ENCODE measurements at regions not wholly inside any gene's neighbourhood (a gene's known extent, or its start where the extent isn't known, plus 50 kb on each side); places are given as distances from the start of the nearest gene placed in this dataset.
"Not testable (repeated sequence)": the region's sequence is repeated elsewhere in the genome, so short reads cannot be mapped to it uniquely, and the experiment has no call there.

DNA sequence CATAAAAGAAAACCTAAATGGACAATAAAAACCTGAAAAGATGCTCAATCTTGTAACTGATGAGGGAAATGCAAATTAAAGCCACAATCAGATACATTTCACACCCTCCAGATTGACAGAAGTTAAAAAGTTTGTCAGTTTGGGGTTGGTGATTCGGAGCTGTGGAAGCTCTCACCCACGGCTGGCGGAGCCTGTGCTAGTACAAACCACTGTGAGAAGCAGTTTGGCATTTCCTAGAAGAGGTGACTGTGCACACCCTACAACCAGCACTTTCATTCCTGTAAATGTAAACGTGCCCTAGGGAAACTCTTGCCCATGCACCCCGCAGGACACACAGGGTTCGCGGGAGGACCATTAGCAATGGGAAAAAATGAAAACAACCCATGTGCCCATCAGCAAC, 114.1 kb downstream of the BMS1 start:
- no peak overlapping the region for H3K4me3 ChIP-seq
- no peaks in the 10 kb centered on the region for H3K36me3 ChIP-seq
- no peak for ATAC-seq
- H3K4me1 ChIP-seq, result no peaks in the 10 kb centered on the region
- H3K27ac ChIP-seq, result no peak overlapping the region
- in situ Hi-C loops (cut with MboI; ENCODE audit: low sequenced_read_pairs in 4 of 4) (no loop called here), intact Hi-C loops (cut with DNase I; ENCODE audit: low total_unique reads) (no loop called here)
- no peaks in the 10 kb centered on the region for H3K9me3 ChIP-seq
- TF ChIP-seq, protein P1, sequence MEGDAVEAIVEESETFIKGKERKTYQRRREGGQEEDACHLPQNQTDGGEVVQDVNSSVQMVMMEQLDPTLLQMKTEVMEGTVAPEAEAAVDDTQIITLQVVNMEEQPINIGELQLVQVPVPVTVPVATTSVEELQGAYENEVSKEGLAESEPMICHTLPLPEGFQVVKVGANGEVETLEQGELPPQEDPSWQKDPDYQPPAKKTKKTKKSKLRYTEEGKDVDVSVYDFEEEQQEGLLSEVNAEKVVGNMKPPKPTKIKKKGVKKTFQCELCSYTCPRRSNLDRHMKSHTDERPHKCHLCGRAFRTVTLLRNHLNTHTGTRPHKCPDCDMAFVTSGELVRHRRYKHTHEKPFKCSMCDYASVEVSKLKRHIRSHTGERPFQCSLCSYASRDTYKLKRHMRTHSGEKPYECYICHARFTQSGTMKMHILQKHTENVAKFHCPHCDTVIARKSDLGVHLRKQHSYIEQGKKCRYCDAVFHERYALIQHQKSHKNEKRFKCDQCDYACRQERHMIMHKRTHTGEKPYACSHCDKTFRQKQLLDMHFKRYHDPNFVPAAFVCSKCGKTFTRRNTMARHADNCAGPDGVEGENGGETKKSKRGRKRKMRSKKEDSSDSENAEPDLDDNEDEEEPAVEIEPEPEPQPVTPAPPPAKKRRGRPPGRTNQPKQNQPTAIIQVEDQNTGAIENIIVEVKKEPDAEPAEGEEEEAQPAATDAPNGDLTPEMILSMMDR (IDR thresholded peaks at IDR 0.05 in 4 of 5, conservative IDR thresholded peaks at IDR 0.05 in 1 of 5), result no peak
- TF ChIP-seq POLR2A (IDR thresholded peaks at IDR 0.05), result no peak
- no peak for DNase-seq
- H3K27me3 ChIP-seq, result peaks cover 18 to 29% (median 24%) of the 10 kb centered on the region in 3 donors

DNA sequence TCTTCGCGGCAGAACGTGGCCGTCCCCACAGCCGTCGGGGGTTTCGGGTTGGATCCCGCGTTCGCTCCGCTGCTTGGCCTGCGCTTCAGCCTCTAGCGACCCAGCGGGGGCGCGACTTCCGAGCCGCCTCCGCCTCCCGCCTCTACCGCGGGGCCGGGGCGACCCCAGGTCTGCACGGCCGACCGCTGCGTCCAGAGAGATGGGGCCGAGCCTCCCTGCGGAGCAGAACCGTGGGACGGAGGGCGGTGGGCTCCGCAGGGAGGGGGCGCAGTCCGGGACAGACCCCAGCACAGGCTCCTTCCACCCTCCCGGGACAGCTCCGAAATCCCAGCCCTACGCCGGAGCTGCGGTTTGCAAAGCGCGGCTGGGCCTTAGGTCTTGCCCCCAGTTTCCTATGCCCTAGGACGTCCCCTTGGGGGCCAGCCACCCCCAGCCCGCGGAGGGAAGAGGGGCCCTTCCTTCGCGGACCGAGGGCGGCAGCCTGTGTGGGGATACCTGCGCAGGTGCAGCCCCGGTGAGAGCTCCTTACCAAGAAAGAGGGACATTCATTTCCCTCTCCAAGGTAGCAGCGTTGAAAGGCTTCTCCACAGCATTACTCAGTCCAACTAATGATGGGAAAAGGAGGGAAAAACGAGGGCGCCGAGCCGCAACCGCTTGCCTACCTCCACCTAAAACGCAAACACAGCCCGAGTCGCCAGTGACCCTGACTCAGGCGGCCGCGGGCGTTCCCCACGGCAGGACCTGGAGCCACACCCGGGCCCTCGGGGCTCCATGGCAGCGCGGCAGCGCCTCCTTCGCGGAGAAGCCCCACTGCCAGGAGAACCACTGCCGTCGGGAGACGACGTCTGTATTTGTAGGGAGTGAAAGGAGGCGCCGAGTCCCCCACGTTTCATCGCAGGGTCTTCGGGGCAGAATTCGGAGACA, 115.7 kb downstream of the BMS1 start:
- in situ Hi-C loops (cut with MboI; ENCODE audit: low sequenced_read_pairs in 4 of 4), result no loop called here
- Histone ChIP-seq H3K27me3 (peaks cover 18 to 31% (median 24%) of the 10 kb centered on the region in 3 donors), H3K27ac (no peak overlapping the region), H3K36me3 (no peaks in the 10 kb centered on the region), H3K4me3 (no peak overlapping the region), H3K9me3 (no peaks in the 10 kb centered on the region), H3K4me1 (no peaks in the 10 kb centered on the region)
- no peak for ATAC-seq
- no peak for TF ChIP-seq POLR2A (IDR thresholded peaks at IDR 0.05)
- TF ChIP-seq, protein P1 (IDR thresholded peaks at IDR 0.05 in 4 of 5, conservative IDR thresholded peaks at IDR 0.05 in 1 of 5), result no peak
- no peak for DNase-seq
- intact Hi-C loops (cut with DNase I; ENCODE audit: low total_unique reads), result no loop called here

DNA sequence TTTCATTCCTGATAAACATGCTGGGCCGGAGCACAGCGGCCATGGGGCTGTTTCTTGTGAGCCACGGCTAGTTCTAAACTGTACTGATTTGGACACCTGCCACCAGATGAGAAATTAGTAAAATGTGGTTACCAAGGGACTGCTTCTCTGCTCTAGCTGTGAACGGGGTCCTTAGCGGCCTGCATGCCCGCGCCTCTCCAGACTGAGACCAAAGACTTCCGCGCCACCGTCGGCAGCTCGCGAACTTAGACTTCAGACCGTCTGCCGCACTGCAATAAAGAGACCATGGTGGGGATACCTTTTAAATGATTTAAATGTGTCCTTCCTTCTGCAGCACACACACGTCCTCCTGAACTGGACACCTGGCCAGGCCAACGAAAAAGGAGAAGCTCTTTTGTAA, 116.4 kb downstream of the BMS1 start:
- no peak for TF ChIP-seq POLR2A (IDR thresholded peaks at IDR 0.05)
- TF ChIP-seq, protein P1 (IDR thresholded peaks at IDR 0.05 in 4 of 5, conservative IDR thresholded peaks at IDR 0.05 in 1 of 5), result no peak
- in situ Hi-C loops (cut with MboI; ENCODE audit: low sequenced_read_pairs in 4 of 4), result no loop called here

DNA sequence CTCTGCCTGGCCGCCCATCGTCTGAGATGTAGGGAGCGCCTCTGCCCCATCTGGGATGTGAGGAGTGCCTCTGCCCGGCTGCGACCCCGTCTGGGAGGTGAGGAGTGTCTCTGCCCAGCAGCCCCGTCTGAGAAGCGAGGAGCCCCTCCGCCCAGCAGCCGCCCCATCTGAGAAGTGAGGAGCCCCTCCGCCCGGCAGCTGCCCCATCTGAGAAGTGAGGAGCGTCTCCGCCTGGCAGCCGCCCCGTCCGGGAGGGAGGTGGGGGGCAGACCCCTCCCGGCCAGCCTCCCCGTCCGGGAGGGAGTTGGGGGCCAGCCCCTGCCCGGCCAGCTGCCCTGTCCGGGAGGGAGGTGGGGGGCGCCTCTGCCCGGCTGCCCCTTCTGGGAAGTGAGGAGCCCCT, 117.8 kb downstream of the BMS1 start:
- H3K27me3 ChIP-seq, result peaks cover 18 to 28% (median 24%) of the 10 kb centered on the region in 3 donors
- in situ Hi-C loops (cut with MboI; ENCODE audit: low sequenced_read_pairs in 4 of 4); H3K36me3 ChIP-seq; H3K4me3 ChIP-seq; H3K9me3 ChIP-seq; DNase-seq; ATAC-seq; H3K4me1 ChIP-seq; intact Hi-C loops (cut with DNase I; ENCODE audit: low total_unique reads); H3K27ac ChIP-seq: not testable (repeated sequence)

More for the DNA sequence above, 116.4 kb downstream of the BMS1 start:
- intact Hi-C loops (cut with DNase I; ENCODE audit: low total_unique reads), result no loop called here
- Histone ChIP-seq H3K36me3 (no peaks in the 10 kb centered on the region), H3K4me3 (no peak overlapping the region), H3K27me3 (peaks cover 18 to 28% (median 24%) of the 10 kb centered on the region in 3 donors), H3K4me1 (no peaks in the 10 kb centered on the region), H3K9me3 (no peaks in the 10 kb centered on the region), H3K27ac (no peak overlapping the region)
- ATAC-seq (no peak), DNase-seq (no peak)

DNA sequence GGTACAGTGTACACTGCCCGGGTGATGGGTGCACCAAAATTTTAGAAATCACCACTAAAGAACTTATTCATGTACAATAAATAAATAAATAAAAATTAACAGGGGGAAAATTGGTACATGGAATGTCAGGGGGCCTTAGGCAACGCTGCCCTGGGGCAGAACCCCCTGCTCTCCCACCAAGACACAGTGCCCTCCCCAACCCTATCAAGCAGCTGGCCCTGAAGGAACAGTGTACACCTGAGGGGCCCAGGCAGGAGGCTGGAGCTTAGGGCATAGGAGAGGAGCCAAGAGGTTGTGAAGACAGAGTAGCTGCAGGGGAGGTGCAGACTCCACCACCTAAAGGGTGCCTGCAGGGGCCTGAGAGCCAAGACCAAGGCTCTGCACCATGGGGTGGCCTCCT, 128.8 kb downstream of the BMS1 start:
- H3K36me3 ChIP-seq, result no peaks in the 10 kb centered on the region
- no peaks in the 10 kb centered on the region for H3K4me1 ChIP-seq
- H3K27ac ChIP-seq, result no peak overlapping the region
- TF ChIP-seq, protein P1 (IDR thresholded peaks at IDR 0.05 in 4 of 5, conservative IDR thresholded peaks at IDR 0.05 in 1 of 5), result no peak
- TF ChIP-seq POLR2A (IDR thresholded peaks at IDR 0.05), result no peak
- intact Hi-C loops (cut with DNase I; ENCODE audit: low total_unique reads) (no loop called here), in situ Hi-C loops (cut with MboI; ENCODE audit: low sequenced_read_pairs in 4 of 4) (no loop called here)
- DNase-seq, result no peak
- no peak for ATAC-seq
- H3K9me3 ChIP-seq, result no peaks in the 10 kb centered on the region
- no peaks in the 10 kb centered on the region for H3K27me3 ChIP-seq
- no peak overlapping the region for H3K4me3 ChIP-seq
